Liver (tissue), 7 donors: ENCODE measurements at regions not wholly inside any gene's neighbourhood (a gene's known extent, or its start where the extent isn't known, plus 50 kb on each side); places are given as distances from the start of the nearest gene placed in this dataset.

Source experiments
- DNase-seq: peaks from one replicate; pipeline ENCODE4 v3.0.0-alpha.2; 2017; ENCODE audit warnings: low spot score
- H3K27ac ChIP-seq, 2 donors: one replicate each; pipeline ENCODE4 v1.7.0; 2013; ENCODE audit warnings: inconsistent platforms in 2 of 2, low read length in 2 of 2, control low read depth in 1 of 2, low read depth in 1 of 2, mild to moderate bottlenecking in 1 of 2
- H3K27me3 ChIP-seq, 4 donors: one replicate each; pipeline versions ENCODE4 v1.6.1 to v1.7.0; 2013; ENCODE audit warnings: low read length in 3 of 4, inconsistent platforms in 1 of 4, mild to moderate bottlenecking in 1 of 4, moderate library complexity in 1 of 4; ENCODE audit not compliant: control insufficient read depth in 4 of 4, insufficient read depth in 4 of 4
- H3K36me3 ChIP-seq, 4 donors: one replicate each; pipeline versions ENCODE4 v1.6.1 to v1.7.0; 2013; ENCODE audit warnings: low read length in 3 of 4, mild to moderate bottlenecking in 3 of 4, low read depth in 1 of 4, moderate library complexity in 1 of 4; ENCODE audit not compliant: control insufficient read depth in 4 of 4, insufficient read depth in 3 of 4
- H3K4me1 ChIP-seq, 4 donors: one replicate each; pipeline versions ENCODE4 v1.6.1 to v1.7.0; 2013; ENCODE audit warnings: low read length in 3 of 4, mild to moderate bottlenecking in 3 of 4, moderate library complexity in 1 of 4; ENCODE audit not compliant: control insufficient read depth in 4 of 4, insufficient read depth in 4 of 4
- H3K4me3 ChIP-seq, 3 donors: one replicate each; pipeline versions ENCODE4 v1.6.1 to v1.7.0; 2013; ENCODE audit warnings: low read length in 3 of 3, control low read depth in 1 of 3, low read depth in 1 of 3, mild to moderate bottlenecking in 1 of 3
- H3K9ac ChIP-seq, 2 donors: one replicate each; pipeline ENCODE4 v1.7.0; 2013; ENCODE audit warnings: low read length in 2 of 2, mild to moderate bottlenecking in 2 of 2, moderate library complexity in 2 of 2, control low read depth in 1 of 2, low read depth in 1 of 2
- H3K9me3 ChIP-seq, 4 donors: one replicate each; pipeline versions ENCODE4 v1.6.1 to v1.7.0; 2013; ENCODE audit warnings: low read length in 3 of 4; ENCODE audit not compliant: control insufficient read depth in 4 of 4
- EGR1 ChIP-seq, 2 donors: IDR thresholded peaks; 2 replicates each; pipeline ENCODE4 v1.6.1; 2016 to 2018; ENCODE audit warnings: antibody characterized with exemption in 2 of 2, low read depth in 2 of 2
- FOXA1 ChIP-seq: IDR thresholded peaks from 2 replicates; pipeline ENCODE4 v1.6.1; 2016; ENCODE audit warnings: antibody characterized with exemption
- GABPA ChIP-seq, 2 donors: IDR thresholded peaks in 1 of 2; conservative IDR thresholded peaks in 1 of 2; 2 replicates each; pipeline ENCODE4 v1.6.1; 2016; ENCODE audit warnings: antibody characterized with exemption in 2 of 2, mild to moderate bottlenecking in 1 of 2, moderate library complexity in 1 of 2
- HNF4G ChIP-seq: IDR thresholded peaks from 2 replicates; pipeline ENCODE4 v1.6.1; 2016; ENCODE audit warnings: antibody characterized with exemption
- NR2F2 ChIP-seq: IDR thresholded peaks from 2 replicates; pipeline ENCODE4 v1.6.1; 2016; ENCODE audit warnings: antibody characterized with exemption
- RAD21 ChIP-seq, 2 donors: IDR thresholded peaks; 2 replicates each; pipeline ENCODE4 v1.6.1; 2016; ENCODE audit warnings: antibody characterized with exemption in 2 of 2, mild to moderate bottlenecking in 2 of 2
- REST ChIP-seq: IDR thresholded peaks from 2 replicates; pipeline ENCODE4 v1.6.1; 2016; ENCODE audit warnings: antibody characterized with exemption, mild to moderate bottlenecking
- RXRA ChIP-seq, 2 donors: IDR thresholded peaks; 2 replicates each; pipeline ENCODE4 v1.6.1; 2017 to 2018; ENCODE audit warnings: antibody characterized with exemption in 2 of 2, mild to moderate bottlenecking in 1 of 2
- SP1 ChIP-seq: IDR thresholded peaks from 2 replicates; pipeline ENCODE4 v1.6.1; 2018; ENCODE audit warnings: antibody characterized with exemption, mild to moderate bottlenecking
- TAF1 ChIP-seq: conservative IDR thresholded peaks from 2 replicates; pipeline ENCODE4 v1.6.1; 2016; ENCODE audit warnings: antibody characterized with exemption, mild to moderate bottlenecking
- ZBTB33 ChIP-seq: IDR thresholded peaks from 2 replicates; pipeline ENCODE4 v1.6.1; 2016; ENCODE audit warnings: antibody characterized with exemption
- WGBS: extraction: QIAGEN DNeasy Blood & Tissue Kit; methylation state at CpG from one replicate; pipeline ENCODE4 v1.1.7; 2013; 5-methylcytosine and 5-hydroxymethylcytosine counted together
- donor health status: healthy.
- donor health status: healthy.
- donor health status: healthy.
- donor health status: healthy.

- H3K36me3 ChIP-seq: no peaks in the 10 kb centered on the region
- H3K27me3 ChIP-seq: peaks cover 0 to 4% (median 2%) of the 10 kb centered on the region in 4 donors
- DNase-seq: no peak
- H3K9me3 ChIP-seq: no peaks in the 10 kb centered on the region
- no peak overlapping the region for H3K4me3 ChIP-seq
- H3K4me1 ChIP-seq: peaks cover 0 to 4% (median 0%) of the 10 kb centered on the region in 4 donors
- no peak for TF ChIP-seq GABPA (IDR thresholded peaks at IDR 0.05 in 1 of 2, conservative IDR thresholded peaks at IDR 0.05 in 1 of 2)
- TF ChIP-seq NR2F2: no peak
- TF ChIP-seq ZBTB33: no peak
- TF ChIP-seq EGR1 (IDR thresholded peaks at IDR 0.05; ENCODE audit: low read depth in 2 of 2): no peak
- TF ChIP-seq SP1: no peak
- TF ChIP-seq HNF4G: no peak
- TF ChIP-seq RAD21 (IDR thresholded peaks at IDR 0.05): no peak
- TF ChIP-seq TAF1: no peak
- TF ChIP-seq REST: no peak
- no peak for TF ChIP-seq RXRA (IDR thresholded peaks at IDR 0.05)
- WGBS: 88% methylated on average over 14 of the region's 14 CpGs
- no peak overlapping the region for H3K27ac ChIP-seq
- H3K9ac ChIP-seq: no peak overlapping the region
These were observed 236.4 kb upstream of the GPR26 start for GRCh38 chr10:123429706-123430221.

GRCh38 chr10:123433539-123433938, 232.6 kb upstream of the GPR26 start:
- no peak overlapping the region for H3K27ac ChIP-seq
- DNase-seq: no peak
- no peak overlapping the region for H3K4me3 ChIP-seq
- H3K27me3 ChIP-seq: peaks cover 0 to 4% (median 0%) of the 10 kb centered on the region in 4 donors
- H3K9me3 ChIP-seq: no peaks in the 10 kb centered on the region
- TF ChIP-seq FOXA1: no peak
- TF ChIP-seq REST: no peak
- H3K9ac ChIP-seq: no peak overlapping the region
- 85% methylated on average over 6 of the region's 6 CpGs for WGBS
- H3K36me3 ChIP-seq: no peaks in the 10 kb centered on the region
- H3K4me1 ChIP-seq: no peaks in the 10 kb centered on the region
